Erythroblast (primary cell): ENCODE measurements at regions not wholly inside any gene's neighbourhood (a gene's known extent, or its start where the extent isn't known, plus 50 kb on each side); places are given as distances from the start of the nearest gene placed in this dataset.

Experiments used
- GATA1 ChIP-seq: IDR thresholded peaks from 2 replicates; pipeline ENCODE4 v1.6.1; 2011; ENCODE audit warnings: low read depth, mild to moderate bottlenecking, control low read depth, low read length, moderate library complexity
- POLR2A ChIP-seq: IDR thresholded peaks from 2 replicates; pipeline ENCODE4 v1.6.1; 2011; ENCODE audit warnings: mild to moderate bottlenecking, low read length

DNA sequence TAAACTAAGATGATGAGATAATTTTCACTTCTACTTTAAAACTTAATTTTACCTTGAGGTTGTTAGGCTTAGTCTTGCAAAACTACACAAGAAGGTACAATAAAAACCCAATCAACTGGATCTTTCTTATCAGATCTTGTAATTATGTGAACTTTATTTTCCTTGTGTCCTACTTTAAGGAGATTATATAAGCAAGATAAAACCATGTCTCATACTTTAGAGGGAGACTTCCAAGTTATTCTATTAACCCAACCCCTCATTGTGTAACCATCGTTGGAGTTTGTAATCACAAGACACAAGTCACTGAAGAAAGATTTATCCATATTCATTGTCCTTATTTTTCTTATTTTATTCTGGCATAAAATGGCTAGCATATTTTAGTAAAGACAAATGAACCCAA, 165.6 kb downstream of the SERPINI1 start:
- TF ChIP-seq POLR2A (no peak), GATA1 (no peak)
